Spleen (tissue), 7 donors: ENCODE measurements at regions not wholly inside any gene's neighbourhood (a gene's known extent, or its start where the extent isn't known, plus 50 kb on each side); places are given as distances from the start of the nearest gene placed in this dataset.

Experiments used
- CTCF ChIP-seq, 11 experiments: fragments of 200-600 bp in 7 of 11; fragments of 450-650 bp in 4 of 11; sonication (generic) in 4 of 11; IDR thresholded peaks in 8 of 11; conservative IDR thresholded peaks in 3 of 11; 1 replicate in 7 of 11; 2 replicates in 4 of 11; pipeline versions ENCODE4 v1.4.0 to v1.8.0; 2016 to 2021; ENCODE audit warnings: antibody characterized with exemption in 11 of 11, inconsistent platforms in 4 of 11, mild to moderate bottlenecking in 1 of 11
- POLR2A ChIP-seq, 3 donors: fragments of 450-650 bp; IDR thresholded peaks; one replicate each; pipeline ENCODE4 v1.5.1; 2017; ENCODE audit warnings: antibody characterized with exemption in 3 of 3, mild to moderate bottlenecking in 1 of 3
- POLR2AphosphoS5 ChIP-seq, 3 donors: sonication (generic); formaldehyde crosslinking; IDR thresholded peaks; one replicate each; pipeline ENCODE4 v1.5.1; 2017; ENCODE audit warnings: antibody characterized with exemption in 3 of 3
- donor health status: DM: no; HTN: no; CAD: no; lungs with moderate emphysema.
- donor health status: DM: no; HTN: no; CAD: no.
- donor health status: DM: no; HTN: no; CAD: no.

DNA sequence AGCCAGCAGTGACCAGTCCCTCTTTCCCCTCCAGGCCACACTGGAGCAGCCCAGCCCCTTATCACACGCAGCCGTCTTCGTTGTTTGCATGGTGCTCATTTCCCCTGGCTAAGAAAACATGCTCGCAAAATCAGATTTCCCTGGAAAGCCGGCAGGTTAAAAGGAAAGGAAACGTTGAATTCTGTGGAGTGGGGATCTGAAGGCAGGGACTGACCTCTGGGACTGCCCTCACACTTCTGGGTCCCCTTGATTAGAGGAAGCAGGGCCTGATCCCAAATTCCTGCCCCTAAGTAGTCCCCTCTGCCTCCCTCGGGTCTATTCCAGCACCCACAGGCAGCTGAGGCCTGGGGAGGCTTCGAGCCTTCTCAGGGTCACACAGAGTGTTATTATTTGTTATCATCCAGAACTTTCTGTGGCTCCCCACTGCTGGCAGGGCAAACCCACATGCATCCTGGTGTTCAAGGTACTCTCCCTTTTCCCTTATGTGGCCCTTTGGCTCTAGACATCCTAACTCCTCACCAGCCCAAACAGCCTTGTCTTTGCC lies 125.2 kb upstream of the ZBTB40 start:
- TF ChIP-seq CTCF (IDR thresholded peaks at IDR 0.05 in 8 of 11, conservative IDR thresholded peaks at IDR 0.05 in 3 of 11) (no peak), POLR2A (IDR thresholded peaks at IDR 0.05) (no peak), POLR2AphosphoS5 (IDR thresholded peaks at IDR 0.05) (no peak)
